ENCODE measurements at regions not wholly inside any gene's neighbourhood (a gene's known extent, or its start where the extent isn't known, plus 50 kb on each side); places are given as distances from the start of the nearest gene placed in this dataset.

DNA sequence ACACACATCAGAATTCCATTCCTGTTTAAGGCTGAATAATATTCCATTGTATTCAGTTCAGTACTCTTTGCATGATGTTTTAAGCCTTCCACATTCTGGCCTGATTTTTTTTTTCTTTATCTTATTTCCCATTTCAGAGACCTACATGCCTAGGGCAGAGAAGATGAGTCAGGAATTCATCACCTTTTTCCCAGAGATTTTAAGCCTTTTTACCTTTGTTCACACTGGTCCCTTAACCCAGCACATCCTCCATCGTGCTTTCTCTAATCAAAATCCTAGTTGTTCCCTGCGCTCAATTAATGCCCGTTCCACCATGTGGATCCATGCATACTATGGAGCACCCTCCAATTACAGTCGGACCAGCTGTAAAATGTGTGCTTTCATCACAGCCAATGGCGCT lies 245.1 kb downstream of the DHX15 start:
- Mint-ChIP-seq H3K4me3 (no peak overlapping the region), H3K27ac (no peak overlapping the region), H3K36me3 (no peaks in the 10 kb centered on the region), H3K9me3 (peaks cover 0 to 3% (median 0%) of the 10 kb centered on the region in 7 donors), H3K4me1 (no peaks in the 10 kb centered on the region), H3K27me3 (ENCODE audit: low read depth in 3 of 3) (no peaks in the 10 kb centered on the region)
- DNase-seq = no peak
- Histone ChIP-seq H3K4me1 (ENCODE audit: control insufficient read depth in 1 of 2, insufficient read depth in 2 of 2, low read length in 2 of 2) (no peaks in the 10 kb centered on the region), H3K36me3 (replicated peaks in 1 of 2; ENCODE audit: control insufficient read depth in 1 of 2, insufficient read depth in 2 of 2, low read length in 2 of 2) (no peaks in the 10 kb centered on the region), H2AFZ (ENCODE audit: insufficient read depth, low read depth, low read length, poor library complexity, severe bottlenecking) (no peak overlapping the region), H3K4me3 (replicated peaks in 1 of 3; ENCODE audit: low read depth in 2 of 3, low read length in 3 of 3) (no peak overlapping the region), H4K20me1 (ENCODE audit: insufficient read depth, low read length) (no peaks in the 10 kb centered on the region), H3K79me2 (ENCODE audit: insufficient read depth, low read length) (no peaks in the 10 kb centered on the region), H3K4me2 (replicated peaks; ENCODE audit: extremely low read depth, low read length, poor library complexity, severe bottlenecking) (no peak overlapping the region), H3K9me3 (replicated peaks in 1 of 2; ENCODE audit: control insufficient read depth in 1 of 2, insufficient read depth in 1 of 2, low read length in 2 of 2) (no peaks in the 10 kb centered on the region), H3K27me3 (ENCODE audit: control insufficient read depth in 2 of 2, insufficient read depth in 2 of 2, low read length in 2 of 2) (no peaks in the 10 kb centered on the region), H3K9ac (ENCODE audit: insufficient read depth, low read length, poor library complexity, severe bottlenecking) (no peak overlapping the region), H3K27ac (ENCODE audit: low read depth in 1 of 2, low read length in 2 of 2) (no peak overlapping the region)
- 100% methylated on average over 1 of the region's 5 CpGs for WGBS (ENCODE audit: insufficient coverage)
- intact Hi-C loops (cut with micrococcal nuclease) = no loop called here
- TF ChIP-seq, protein P1, sequence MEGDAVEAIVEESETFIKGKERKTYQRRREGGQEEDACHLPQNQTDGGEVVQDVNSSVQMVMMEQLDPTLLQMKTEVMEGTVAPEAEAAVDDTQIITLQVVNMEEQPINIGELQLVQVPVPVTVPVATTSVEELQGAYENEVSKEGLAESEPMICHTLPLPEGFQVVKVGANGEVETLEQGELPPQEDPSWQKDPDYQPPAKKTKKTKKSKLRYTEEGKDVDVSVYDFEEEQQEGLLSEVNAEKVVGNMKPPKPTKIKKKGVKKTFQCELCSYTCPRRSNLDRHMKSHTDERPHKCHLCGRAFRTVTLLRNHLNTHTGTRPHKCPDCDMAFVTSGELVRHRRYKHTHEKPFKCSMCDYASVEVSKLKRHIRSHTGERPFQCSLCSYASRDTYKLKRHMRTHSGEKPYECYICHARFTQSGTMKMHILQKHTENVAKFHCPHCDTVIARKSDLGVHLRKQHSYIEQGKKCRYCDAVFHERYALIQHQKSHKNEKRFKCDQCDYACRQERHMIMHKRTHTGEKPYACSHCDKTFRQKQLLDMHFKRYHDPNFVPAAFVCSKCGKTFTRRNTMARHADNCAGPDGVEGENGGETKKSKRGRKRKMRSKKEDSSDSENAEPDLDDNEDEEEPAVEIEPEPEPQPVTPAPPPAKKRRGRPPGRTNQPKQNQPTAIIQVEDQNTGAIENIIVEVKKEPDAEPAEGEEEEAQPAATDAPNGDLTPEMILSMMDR (IDR thresholded peaks at IDR 0.05) = no peak

DNA sequence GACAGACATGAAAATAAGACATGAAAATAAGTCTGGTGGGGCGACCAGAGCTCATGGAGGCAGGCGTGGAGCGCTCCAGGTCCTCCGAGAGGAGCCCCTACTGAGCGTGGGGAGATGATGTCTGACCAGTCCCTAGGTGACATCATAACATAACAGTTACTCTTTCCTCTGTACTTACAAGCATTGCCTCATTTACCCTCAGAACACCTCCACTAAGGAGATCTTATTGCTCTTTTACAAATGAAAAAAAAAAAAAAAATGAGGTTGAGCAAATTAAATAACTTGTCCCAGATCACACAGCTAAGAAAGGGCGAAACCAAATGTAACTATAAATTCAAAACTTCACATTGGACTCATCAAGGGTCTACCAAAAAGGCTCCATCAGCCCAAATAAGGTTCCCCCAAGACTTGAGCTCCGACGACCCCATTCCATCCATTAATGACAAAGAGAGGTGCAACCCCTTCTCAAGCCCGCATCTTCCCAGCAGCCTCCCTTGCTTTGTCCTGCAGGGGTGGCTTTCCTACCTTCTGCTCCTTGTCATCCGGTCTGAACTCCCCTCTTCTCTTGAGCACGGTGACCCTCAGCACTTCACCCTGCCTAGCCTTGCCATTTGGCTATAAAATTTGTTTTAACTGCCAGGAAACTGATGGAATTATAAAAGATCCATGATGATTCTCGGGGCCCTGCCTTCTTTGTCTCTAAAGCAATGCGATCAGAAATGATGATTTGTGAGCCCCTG lies 246.7 kb downstream of the DHX15 start:
- Histone ChIP-seq H3K9ac (ENCODE audit: insufficient read depth, low read length, poor library complexity, severe bottlenecking) (no peak overlapping the region), H3K27ac (ENCODE audit: low read depth in 1 of 2, low read length in 2 of 2) (no peak overlapping the region), H3K27me3 (ENCODE audit: control insufficient read depth in 2 of 2, insufficient read depth in 2 of 2, low read length in 2 of 2) (no peaks in the 10 kb centered on the region), H3K79me2 (ENCODE audit: insufficient read depth, low read length) (no peaks in the 10 kb centered on the region), H2AFZ (ENCODE audit: insufficient read depth, low read depth, low read length, poor library complexity, severe bottlenecking) (no peak overlapping the region), H3K4me1 (ENCODE audit: control insufficient read depth in 1 of 2, insufficient read depth in 2 of 2, low read length in 2 of 2) (no peaks in the 10 kb centered on the region), H3K36me3 (replicated peaks in 1 of 2; ENCODE audit: control insufficient read depth in 1 of 2, insufficient read depth in 2 of 2, low read length in 2 of 2) (no peaks in the 10 kb centered on the region), H3K4me2 (replicated peaks; ENCODE audit: extremely low read depth, low read length, poor library complexity, severe bottlenecking) (no peak overlapping the region), H4K20me1 (ENCODE audit: insufficient read depth, low read length) (no peaks in the 10 kb centered on the region), H3K9me3 (replicated peaks in 1 of 2; ENCODE audit: control insufficient read depth in 1 of 2, insufficient read depth in 1 of 2, low read length in 2 of 2) (no peaks in the 10 kb centered on the region), H3K4me3 (replicated peaks in 1 of 3; ENCODE audit: low read depth in 2 of 3, low read length in 3 of 3) (no peak overlapping the region)
- Mint-ChIP-seq H3K36me3 (no peaks in the 10 kb centered on the region), H3K27me3 (ENCODE audit: low read depth in 3 of 3) (no peaks in the 10 kb centered on the region), H3K9me3 (peaks cover 0 to 3% (median 0%) of the 10 kb centered on the region in 7 donors), H3K4me1 (no peaks in the 10 kb centered on the region), H3K27ac (no peak overlapping the region), H3K4me3 (no peak overlapping the region)
- WGBS (ENCODE audit: insufficient coverage) = 95% methylated on average over 9 of the region's 13 CpGs
- no peak for DNase-seq
- intact Hi-C loops (cut with micrococcal nuclease) = no loop called here
- TF ChIP-seq, protein P1 (IDR thresholded peaks at IDR 0.05) = no peak

All from CD14-positive monocyte (primary cell).